PC-9 (cell line): ENCODE measurements at regions not wholly inside any gene's neighbourhood (a gene's known extent, or its start where the extent isn't known, plus 50 kb on each side); places are given as distances from the start of the nearest gene placed in this dataset.

Experiments used
- BruUV-seq: library from RNA; stranded (reverse); fragments of 400-500 nt; replicated peaks from 2 replicates; lab custom pipeline; 2021; lab: Mats Ljungman, UMichigan
- CTCF ChIA-PET: fragments of 300-600 bp; sonication (Branson Sonifier 250); formaldehyde crosslinking; loops from one replicate; lab custom pipeline; 2022; ENCODE audit warnings: antibody characterized with exemption; lab: Charles Lee
- POLR2A ChIA-PET: fragments of 300-600 bp; sonication (Branson Sonifier 250); formaldehyde crosslinking; loops from one replicate; lab custom pipeline; 2022; ENCODE audit warnings: antibody characterized with exemption; ENCODE audit not compliant: unreplicated experiment; lab: Charles Lee
- DNase-seq, 2 experiments: peaks; one replicate each; pipeline versions ENCODE4 v3.0.0 to v3.0.0-alpha.2; 2015 to 2022; ENCODE audit warnings: mixed read lengths in 1 of 2
- H2AFZ ChIP-seq: fragments of 200-600 bp; sonication (generic); 2 replicates; pipeline ENCODE4 v1.8.1; 2017; ENCODE audit warnings: antibody characterized with exemption
- H3F3A ChIP-seq: fragments of 200-600 bp; sonication (generic); 2 replicates; pipeline ENCODE4 v1.8.1; 2017; ENCODE audit warnings: antibody characterized with exemption, mild to moderate bottlenecking, low read depth; ENCODE audit not compliant: insufficient read depth
- H3K27ac ChIP-seq: fragments of 200-600 bp; sonication (generic); 2 replicates; pipeline ENCODE4 v1.6.1; 2016; ENCODE audit warnings: mixed run types
- H3K27me3 ChIP-seq: fragments of 200-600 bp; sonication (generic); 2 replicates; pipeline ENCODE4 v1.6.1; 2016; ENCODE audit warnings: low read depth, mixed run types; ENCODE audit not compliant: insufficient read depth
- H3K36me3 ChIP-seq: fragments of 200-600 bp; sonication (generic); 2 replicates; pipeline ENCODE4 v1.6.1; 2016; ENCODE audit warnings: low read depth, mixed run types
- H3K4me1 ChIP-seq: fragments of 200-600 bp; sonication (generic); replicated peaks from 2 replicates; pipeline ENCODE4 v1.6.1; 2016; ENCODE audit warnings: mixed run types; ENCODE audit not compliant: insufficient read depth
- H3K4me2 ChIP-seq: fragments of 200-600 bp; sonication (generic); 2 replicates; pipeline ENCODE4 v1.6.1; 2017; ENCODE audit warnings: mixed run types
- H3K4me3 ChIP-seq: fragments of 200-600 bp; sonication (generic); 2 replicates; pipeline ENCODE4 v1.6.1; 2016; ENCODE audit warnings: mixed run types
- H3K79me2 ChIP-seq: fragments of 200-600 bp; sonication (generic); 2 replicates; pipeline ENCODE4 v1.6.1; 2017; ENCODE audit warnings: low read depth, mixed run types
- H3K9me2 ChIP-seq: fragments of 200-600 bp; sonication (generic); 2 replicates; pipeline ENCODE4 v1.8.1; 2017; ENCODE audit warnings: mild to moderate bottlenecking; ENCODE audit not compliant: insufficient read depth
- H3K9me3 ChIP-seq: fragments of 200-600 bp; sonication (generic); 2 replicates; pipeline ENCODE4 v1.8.1; 2016; ENCODE audit warnings: low read depth; ENCODE audit not compliant: insufficient read depth
- H4K20me1 ChIP-seq: fragments of 200-600 bp; sonication (generic); 2 replicates; pipeline ENCODE4 v1.8.1; 2017; ENCODE audit not compliant: insufficient read depth
- EZH2 ChIP-seq: fragments of 200-600 bp; sonication (generic); IDR thresholded peaks from 2 replicates; pipeline ENCODE4 v1.8.0; 2017; ENCODE audit warnings: antibody characterized with exemption, low read depth
- intact Hi-C: fragments of 100-400 bp; cut with micrococcal nuclease; formaldehyde crosslinking; loops from one replicate; pipeline ENCODE4 v1.10.0; 2022; ENCODE audit not compliant: unreplicated experiment
- TF ChIP-seq, protein P1 (sequence below): fragments of 200-600 bp; sonication (generic); conservative IDR thresholded peaks from 2 replicates; pipeline ENCODE4 v1.6.1; 2017; ENCODE audit warnings: mixed run types, antibody characterized with exemption, mild to moderate bottlenecking, moderate library complexity

DNA sequence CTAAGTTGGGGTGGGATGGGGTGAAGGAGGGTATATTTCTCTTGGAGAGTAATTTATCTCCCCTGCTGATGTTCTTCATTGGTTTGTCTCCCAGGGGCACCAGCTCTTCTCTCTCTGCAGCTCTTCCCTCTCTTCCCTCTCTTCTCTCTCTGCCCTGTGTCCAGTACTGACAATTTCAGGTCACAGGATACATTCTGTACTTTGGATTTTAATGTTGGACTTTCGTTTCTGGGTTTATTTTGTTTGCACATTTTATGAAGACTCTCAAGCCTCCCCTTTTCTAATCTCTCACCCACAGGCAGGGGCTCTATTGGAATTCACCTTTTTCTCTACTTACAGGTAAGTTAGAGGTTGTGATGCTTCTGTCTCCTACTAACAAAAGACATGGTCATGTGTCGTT is 165.5 kb downstream of the CPEB2 start:
- intact Hi-C loops: loop anchor here (10.0 kb wide), 1 partner anchor 293 kb away; no protein-coding TSS in a partner anchor
- H3K9me3 ChIP-seq: no peaks in the 10 kb centered on the region; the same call in 1 of the 2 replicates
- CTCF ChIA-PET: no interaction called here

DNA sequence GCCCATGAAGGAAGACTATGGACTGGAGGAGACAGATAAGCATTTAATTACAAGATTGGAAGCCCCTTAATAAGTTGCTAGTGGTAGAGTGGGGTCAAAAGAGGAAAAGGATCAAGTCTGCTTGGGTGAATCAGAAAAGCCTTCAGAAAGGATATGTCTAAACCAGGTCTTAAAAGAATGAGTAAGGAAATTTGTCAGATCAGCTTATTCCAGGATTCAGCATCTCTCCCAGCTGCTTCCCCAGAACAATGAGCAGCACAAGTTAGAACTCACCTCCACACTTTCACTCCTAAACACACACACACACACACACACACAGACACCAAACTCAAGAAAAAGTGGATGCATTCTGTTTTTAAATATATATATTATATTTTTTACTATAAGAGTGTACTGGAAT is 166.5 kb downstream of the CPEB2 start:
- DNase-seq: no peak
- no peak overlapping the region for H3K4me3 ChIP-seq
- no peaks in the 10 kb centered on the region for H3K79me2 ChIP-seq
- H3K4me1 ChIP-seq: peaks cover 6% of the 10 kb centered on the region
- POLR2A ChIA-PET: no interaction called here
- CTCF ChIA-PET: no interaction called here
- H3K27ac ChIP-seq: no peak overlapping the region
- no peaks in the 10 kb centered on the region for H4K20me1 ChIP-seq
- TF ChIP-seq EZH2: no peak
- TF ChIP-seq, protein P1, sequence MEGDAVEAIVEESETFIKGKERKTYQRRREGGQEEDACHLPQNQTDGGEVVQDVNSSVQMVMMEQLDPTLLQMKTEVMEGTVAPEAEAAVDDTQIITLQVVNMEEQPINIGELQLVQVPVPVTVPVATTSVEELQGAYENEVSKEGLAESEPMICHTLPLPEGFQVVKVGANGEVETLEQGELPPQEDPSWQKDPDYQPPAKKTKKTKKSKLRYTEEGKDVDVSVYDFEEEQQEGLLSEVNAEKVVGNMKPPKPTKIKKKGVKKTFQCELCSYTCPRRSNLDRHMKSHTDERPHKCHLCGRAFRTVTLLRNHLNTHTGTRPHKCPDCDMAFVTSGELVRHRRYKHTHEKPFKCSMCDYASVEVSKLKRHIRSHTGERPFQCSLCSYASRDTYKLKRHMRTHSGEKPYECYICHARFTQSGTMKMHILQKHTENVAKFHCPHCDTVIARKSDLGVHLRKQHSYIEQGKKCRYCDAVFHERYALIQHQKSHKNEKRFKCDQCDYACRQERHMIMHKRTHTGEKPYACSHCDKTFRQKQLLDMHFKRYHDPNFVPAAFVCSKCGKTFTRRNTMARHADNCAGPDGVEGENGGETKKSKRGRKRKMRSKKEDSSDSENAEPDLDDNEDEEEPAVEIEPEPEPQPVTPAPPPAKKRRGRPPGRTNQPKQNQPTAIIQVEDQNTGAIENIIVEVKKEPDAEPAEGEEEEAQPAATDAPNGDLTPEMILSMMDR: no peak
- H3F3A ChIP-seq: no peaks in the 10 kb centered on the region
- H3K9me2 ChIP-seq: no peaks in the 10 kb centered on the region
- H3K9me3 ChIP-seq: no peaks in the 10 kb centered on the region; the same call in 1 of the 2 replicates
- no peak overlapping the region for H3K4me2 ChIP-seq
- BruUV-seq: no TSS peak
- H2AFZ ChIP-seq: no peak overlapping the region
- intact Hi-C loops: loop anchor here (10.0 kb wide), 1 partner anchor 294 kb away; no protein-coding TSS in a partner anchor
- no peaks in the 10 kb centered on the region for H3K36me3 ChIP-seq
- H3K27me3 ChIP-seq: no peaks in the 10 kb centered on the region

More for the DNA sequence above, 165.5 kb downstream of the CPEB2 start:
- no peaks in the 10 kb centered on the region for H3K36me3 ChIP-seq
- no peaks in the 10 kb centered on the region for H3K9me2 ChIP-seq
- no peak for TF ChIP-seq EZH2
- TF ChIP-seq, protein P1: no peak
- H3K4me1 ChIP-seq: peaks cover 9% of the 10 kb centered on the region
- H3K4me3 ChIP-seq: no peak overlapping the region
- no peaks in the 10 kb centered on the region for H3K79me2 ChIP-seq
- POLR2A ChIA-PET: interaction anchor here (0.6 kb wide), 1 partner anchor 173 kb away, joined by 11 read pairs; no protein-coding TSS in a partner anchor
- no peak for DNase-seq
- no peaks in the 10 kb centered on the region for H3K27me3 ChIP-seq
- H4K20me1 ChIP-seq: no peaks in the 10 kb centered on the region
- H3F3A ChIP-seq: no peaks in the 10 kb centered on the region
- H3K27ac ChIP-seq: no peak overlapping the region
- no peak overlapping the region for H2AFZ ChIP-seq
- H3K4me2 ChIP-seq: no peak overlapping the region
- no TSS peak for BruUV-seq

DNA sequence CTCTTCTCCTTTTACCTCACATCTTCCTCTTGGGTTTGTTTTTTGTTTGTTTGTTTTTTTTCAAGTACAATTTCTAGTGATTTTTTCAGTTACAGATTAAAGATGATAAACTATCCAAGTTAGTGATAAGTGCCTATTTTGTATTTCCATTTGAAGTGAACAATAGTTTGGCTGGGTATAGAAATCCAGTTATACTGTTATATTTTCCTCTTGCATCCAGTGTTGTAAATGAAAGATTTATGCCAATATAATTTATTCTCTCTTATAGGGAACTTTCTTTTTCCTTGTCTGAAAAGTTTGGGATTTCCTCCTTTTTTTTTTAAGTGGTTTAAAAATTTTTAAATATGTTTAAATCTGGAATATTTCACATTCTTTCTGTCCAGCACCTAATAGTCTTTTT is 169.4 kb downstream of the CPEB2 start:
- no peaks in the 10 kb centered on the region for H3K27me3 ChIP-seq
- no peaks in the 10 kb centered on the region; the same call in 1 of the 2 replicates for H3K9me3 ChIP-seq
- intact Hi-C loops: no loop called here
- no peak for DNase-seq
- H3F3A ChIP-seq: no peaks in the 10 kb centered on the region
- ChIA-PET POLR2A (no interaction called here), CTCF (no interaction called here)
- H2AFZ ChIP-seq: no peak overlapping the region
- no peaks in the 10 kb centered on the region for H4K20me1 ChIP-seq
- no peaks in the 10 kb centered on the region for H3K9me2 ChIP-seq
- H3K27ac ChIP-seq: no peak overlapping the region
- no peaks in the 10 kb centered on the region for H3K4me1 ChIP-seq
- no peak overlapping the region for H3K4me3 ChIP-seq
- no TSS peak for BruUV-seq
- no peaks in the 10 kb centered on the region for H3K36me3 ChIP-seq
- no peak overlapping the region for H3K4me2 ChIP-seq
- H3K79me2 ChIP-seq: no peaks in the 10 kb centered on the region
- TF ChIP-seq, protein P1: no peak
- TF ChIP-seq EZH2: no peak
